IMR-90 (cell line): ENCODE measurements at regions not wholly inside any gene's neighbourhood (a gene's known extent, or its start where the extent isn't known, plus 50 kb on each side); places are given as distances from the start of the nearest gene placed in this dataset.

Experiments used
- ATAC-seq: fragments of 200-7000 bp; cut with Tn5 transposase; 2 replicates; pipeline ENCODE4 v1.9.1; 2020; ENCODE audit warnings: low read depth, mild to moderate bottlenecking, moderate library complexity
- BruUV-seq: library from RNA; stranded (reverse); fragments of 400-500 nt; replicated peaks from 2 replicates; lab custom pipeline; 2021; lab: Mats Ljungman, UMichigan
- CTCF ChIA-PET: fragments of 300-600 bp; formaldehyde crosslinking; extraction: SDS; loops from one replicate; lab custom pipeline; 2021; ENCODE audit warnings: antibody characterized with exemption; lab: Yijun Ruan, JAX
- POLR2A ChIA-PET: fragments of 300-600 bp; sonication (Branson Sonifier 250); formaldehyde crosslinking; loops from one replicate; lab custom pipeline; 2022; ENCODE audit warnings: antibody characterized with exemption; ENCODE audit not compliant: unreplicated experiment; lab: Charles Lee
- DNase-seq: peaks from one replicate; pipeline ENCODE4 v3.0.0; 2013
- H2AFZ ChIP-seq: replicated peaks from 2 replicates; pipeline ENCODE3; 2013; ENCODE audit warnings: low read length, mild to moderate bottlenecking; ENCODE audit not compliant: poor library complexity
- H2AK5ac ChIP-seq: 2 replicates; pipeline ENCODE4 v1.6.1; 2013; ENCODE audit warnings: low read depth, low read length, inconsistent platforms
- H2AK9ac ChIP-seq: replicated peaks from 2 replicates; pipeline ENCODE3; 2013; ENCODE audit warnings: mild to moderate bottlenecking, low read depth, low read length, moderate library complexity; ENCODE audit not compliant: poor library complexity
- H2BK120ac ChIP-seq: 2 replicates; pipeline ENCODE4 v1.6.1; 2013; ENCODE audit warnings: low read depth, low read length, inconsistent platforms
- H2BK15ac ChIP-seq: 3 replicates; pipeline ENCODE4 v1.6.1; 2013; ENCODE audit warnings: low read depth, low read length, inconsistent platforms
- H2BK20ac ChIP-seq: 2 replicates; pipeline ENCODE4 v1.6.1; 2013; ENCODE audit warnings: low read depth, mild to moderate bottlenecking, inconsistent platforms, low read length, moderate library complexity
- H2BK5ac ChIP-seq: 2 replicates; pipeline ENCODE4 v1.6.1; 2013; ENCODE audit warnings: mild to moderate bottlenecking, low read depth, low read length, inconsistent platforms; ENCODE audit not compliant: poor library complexity, severe bottlenecking
- H3K14ac ChIP-seq: replicated peaks from 2 replicates; pipeline ENCODE4 v1.6.1; 2013; ENCODE audit warnings: low read depth, low read length, inconsistent platforms
- H3K18ac ChIP-seq: 2 replicates; pipeline ENCODE4 v1.6.1; 2013; ENCODE audit warnings: low read depth, low read length, control low read depth
- H3K23ac ChIP-seq: 2 replicates; pipeline ENCODE4 v1.6.1; 2013; ENCODE audit warnings: low read depth, low read length, inconsistent platforms
- H3K27ac ChIP-seq: 2 replicates; pipeline ENCODE4 v1.5.1; 2013; ENCODE audit warnings: mild to moderate bottlenecking, control low read depth, low read length; ENCODE audit not compliant: insufficient read depth
- H3K27me3 ChIP-seq: 2 replicates; pipeline ENCODE4 v1.6.1; 2013; ENCODE audit warnings: low read length; ENCODE audit not compliant: control insufficient read depth, insufficient read depth
- H3K36me3 ChIP-seq: 2 replicates; pipeline ENCODE4 v1.6.1; 2013; ENCODE audit warnings: low read length, mixed read lengths; ENCODE audit not compliant: control insufficient read depth, insufficient read depth
- H3K4ac ChIP-seq: 2 replicates; pipeline ENCODE4 v1.6.1; 2013; ENCODE audit warnings: low read depth, low read length, inconsistent platforms
- H3K4me1 ChIP-seq: 2 replicates; pipeline ENCODE4 v1.6.1; 2013; ENCODE audit warnings: low read length, mixed read lengths; ENCODE audit not compliant: control insufficient read depth, insufficient read depth
- H3K4me2 ChIP-seq: 2 replicates; pipeline ENCODE4 v1.6.1; 2013; ENCODE audit warnings: low read depth, mild to moderate bottlenecking, control low read depth, low read length, moderate library complexity
- H3K4me3 ChIP-seq: 2 replicates; pipeline ENCODE4 v1.5.1; 2013; ENCODE audit warnings: low read depth, mild to moderate bottlenecking, control low read depth, low read length, moderate library complexity; ENCODE audit not compliant: insufficient read depth
- H3K56ac ChIP-seq: 2 replicates; pipeline ENCODE4 v1.6.1; 2013; ENCODE audit warnings: low read length, inconsistent platforms; ENCODE audit not compliant: insufficient read depth; ENCODE audit errors: extremely low read depth
- H3K79me1 ChIP-seq, 2 experiments: 2 replicates each; pipeline ENCODE4 v1.6.1; 2013; ENCODE audit warnings: low read length in 2 of 2, inconsistent platforms in 1 of 2, low read depth in 1 of 2
- H3K9ac ChIP-seq: 2 replicates; pipeline ENCODE4 v1.6.1; 2013; ENCODE audit warnings: low read depth, low read length, control low read depth
- H3K9me1 ChIP-seq: 2 replicates; pipeline ENCODE4 v1.6.1; 2013; ENCODE audit warnings: low read length, inconsistent platforms; ENCODE audit not compliant: insufficient read depth
- H3K9me3 ChIP-seq: 2 replicates; pipeline ENCODE4 v1.6.1; 2013; ENCODE audit warnings: low read length; ENCODE audit not compliant: control insufficient read depth, insufficient read depth
- H4K20me1 ChIP-seq: 2 replicates; pipeline ENCODE4 v1.6.1; 2013; ENCODE audit warnings: low read length, inconsistent platforms; ENCODE audit not compliant: insufficient read depth
- H4K5ac ChIP-seq: 2 replicates; pipeline ENCODE4 v1.6.1; 2013; ENCODE audit warnings: mild to moderate bottlenecking, low read depth, low read length, control low read depth
- H4K8ac ChIP-seq, 2 experiments: 2 replicates each; pipeline ENCODE4 v1.6.1; 2013; ENCODE audit warnings: low read depth in 2 of 2, low read length in 2 of 2, control low read depth in 1 of 2, inconsistent platforms in 1 of 2
- H4K91ac ChIP-seq: 2 replicates; pipeline ENCODE4 v1.6.1; 2013; ENCODE audit warnings: low read depth, low read length, inconsistent platforms; ENCODE audit not compliant: insufficient read depth
- BHLHE40 ChIP-seq: fragments of 150-350 bp; IDR thresholded peaks from 2 replicates; pipeline ENCODE4 v1.6.1; 2016; ENCODE audit warnings: mild to moderate bottlenecking, low read depth, low read length
- CEBPB ChIP-seq: IDR thresholded peaks from 2 replicates; pipeline ENCODE4 v1.6.1; 2012; ENCODE audit warnings: low read depth, low read length, improper control_type of control experiment
- CHD1 ChIP-seq: IDR thresholded peaks from 2 replicates; pipeline ENCODE4 v1.6.1; 2012; ENCODE audit warnings: low read depth, low read length, improper control_type of control experiment
- FOS ChIP-seq: fragments of 150-350 bp; IDR thresholded peaks from 2 replicates; pipeline ENCODE4 v1.6.1; 2016; ENCODE audit warnings: low read depth, low read length
- MAFK ChIP-seq: IDR thresholded peaks from 2 replicates; pipeline ENCODE4 v1.6.1; 2012; ENCODE audit warnings: low read depth, low read length, improper control_type of control experiment
- MAZ ChIP-seq: IDR thresholded peaks from 2 replicates; pipeline ENCODE4 v1.6.1; 2012; ENCODE audit warnings: low read depth, mild to moderate bottlenecking, low read length, improper control_type of control experiment, moderate library complexity, borderline replicate concordance
- MXI1 ChIP-seq: IDR thresholded peaks from 2 replicates; pipeline ENCODE4 v1.6.1; 2012; ENCODE audit warnings: low read depth, mild to moderate bottlenecking, low read length, moderate library complexity, borderline replicate concordance
- NFE2L2 ChIP-seq: fragments of 150-350 bp; IDR thresholded peaks from 2 replicates; pipeline ENCODE4 v1.6.1; 2016; ENCODE audit warnings: low read depth, mild to moderate bottlenecking, low read length
- POLR2A ChIP-seq: IDR thresholded peaks from 2 replicates; pipeline ENCODE4 v1.6.1; 2012; ENCODE audit warnings: mild to moderate bottlenecking, low read depth, low read length
- RCOR1 ChIP-seq: IDR thresholded peaks from 2 replicates; pipeline ENCODE4 v1.6.1; 2012; ENCODE audit warnings: mild to moderate bottlenecking, low read length, improper control_type of control experiment; ENCODE audit not compliant: insufficient replicate concordance
- SMC3 ChIP-seq: fragments of 150-350 bp; IDR thresholded peaks from 2 replicates; pipeline ENCODE4 v1.6.1; 2016; ENCODE audit warnings: low read depth, mild to moderate bottlenecking, antibody characterized with exemption, low read length, moderate library complexity
- WGBS, 2 experiments: methylation state at CpG; one replicate each; pipeline versions ENCODE4 v1.1.5 to v1.1.7; 2013; ENCODE audit warnings: missing lambda C conversion rate in 2 of 2; ENCODE audit not compliant: insufficient read length in 1 of 2; ENCODE audit errors: extremely low coverage in 2 of 2; 5-methylcytosine and 5-hydroxymethylcytosine counted together
- dilution Hi-C: fragments of 300-500 bp; cut with HindIII; formaldehyde crosslinking; loops from one replicate; pipeline ENCODE4 v1.14.3; 2018; ENCODE audit warnings: low sequenced_read_pairs; ENCODE audit not compliant: unreplicated experiment
- in situ Hi-C: fragments of 300-500 bp; cut with MboI; formaldehyde crosslinking; loops from 3 replicates; pipeline ENCODE4 v1.14.3; 2019; ENCODE audit warnings: low sequenced_read_pairs, inconsistent platforms, mixed read lengths
- intact Hi-C: fragments of 100-400 bp; cut with micrococcal nuclease; formaldehyde crosslinking; loops from 2 replicates; pipeline ENCODE4 v1.10.0; 2022
- TF ChIP-seq, protein P1 (sequence below): fragments of 150-350 bp; IDR thresholded peaks from 2 replicates; pipeline ENCODE4 v1.6.1; 2017; ENCODE audit warnings: mild to moderate bottlenecking, antibody characterized with exemption, low read length, low read depth
- TF ChIP-seq, protein P2 (sequence below): fragments of 150-350 bp; IDR thresholded peaks from 2 replicates; pipeline ENCODE4 v1.6.1; 2016; ENCODE audit warnings: low read depth, mild to moderate bottlenecking, low read length, moderate library complexity, borderline replicate concordance
- TF ChIP-seq, protein P3 (sequence below): conservative IDR thresholded peaks from 2 replicates; pipeline ENCODE4 v1.5.1; 2012; ENCODE audit warnings: mild to moderate bottlenecking, low read depth, low read length, improper control_type of control experiment

DNA sequence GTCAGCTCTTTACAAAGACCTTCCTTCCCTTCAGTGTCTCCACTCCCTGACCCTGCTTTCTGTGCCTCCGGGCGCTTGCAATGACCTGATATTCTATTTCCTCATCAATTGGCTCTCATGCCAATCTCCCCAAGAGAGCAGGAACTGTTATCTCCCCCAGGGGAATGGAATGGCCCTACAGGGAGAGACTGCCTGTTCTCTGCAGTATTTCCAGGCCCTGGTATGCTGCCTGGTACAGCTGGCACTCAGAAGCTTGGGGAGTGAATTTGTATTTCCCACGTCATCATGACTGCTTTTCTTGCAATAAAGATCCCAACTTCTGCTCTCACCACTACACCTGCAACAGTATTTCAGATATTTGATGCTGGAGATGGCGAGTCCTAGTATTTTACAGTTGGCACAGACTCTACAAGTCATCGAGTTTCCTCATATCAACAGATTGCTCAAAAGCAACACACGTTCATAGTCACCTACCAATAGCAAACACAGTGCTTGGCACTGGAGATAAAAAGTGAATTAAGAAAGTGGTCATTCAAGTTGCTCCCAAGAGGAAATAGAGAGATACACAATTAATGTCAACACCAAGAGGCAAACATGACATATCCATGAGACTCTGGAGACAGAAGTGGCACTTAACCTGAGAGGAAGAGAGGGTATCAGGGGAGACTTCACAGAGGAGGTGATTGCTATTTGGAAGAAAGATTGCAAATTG lies 90.5 kb upstream of the EGFL6 start:
- Histone ChIP-seq H3K9me3 (no peaks in the 10 kb centered on the region), H3K9me1 (no peaks in the 10 kb centered on the region), H3K4ac (no peak overlapping the region), H3K36me3 (no peaks in the 10 kb centered on the region), H2BK5ac (no peak overlapping the region), H2AK5ac (no peak overlapping the region), H3K27ac (no peak overlapping the region), H4K20me1 (no peaks in the 10 kb centered on the region), H4K91ac (no peak overlapping the region), H2AK9ac (no peak overlapping the region), H4K5ac (no peak overlapping the region), H3K9ac (no peak overlapping the region), H3K79me1 (no peaks in the 10 kb centered on the region), H2BK120ac (no peak overlapping the region), H3K56ac (no peak overlapping the region), H2AFZ (no peak overlapping the region), H3K14ac (no peak overlapping the region), H3K18ac (no peak overlapping the region), H3K4me1 (peaks cover 1% of the 10 kb centered on the region), H2BK15ac (no peak overlapping the region), H2BK20ac (no peak overlapping the region), H4K8ac (no peak overlapping the region), H3K23ac (no peak overlapping the region), H3K4me3 (no peak overlapping the region), H3K27me3 (no peaks in the 10 kb centered on the region; the same call in 1 of the 2 replicates), H3K4me2 (no peak overlapping the region)
- no CpG with 5 or more reads among the region's 6 CpGs for WGBS, 2 experiments
- DNase-seq: no peak
- intact Hi-C loops: no loop called here
- in situ Hi-C loops: loop anchor here (25.0 kb wide), 2 partner anchors 367 to 667 kb away; no protein-coding TSS in a partner anchor
- ChIA-PET CTCF (interaction anchor here (0.7 to 0.8 kb wide), 2 partner anchors 51 to 167 kb away, joined by 3 read pairs; no protein-coding TSS in a partner anchor), POLR2A (no interaction called here)
- no peak for ATAC-seq
- TF ChIP-seq CHD1: no peak
- TF ChIP-seq, protein P1, sequence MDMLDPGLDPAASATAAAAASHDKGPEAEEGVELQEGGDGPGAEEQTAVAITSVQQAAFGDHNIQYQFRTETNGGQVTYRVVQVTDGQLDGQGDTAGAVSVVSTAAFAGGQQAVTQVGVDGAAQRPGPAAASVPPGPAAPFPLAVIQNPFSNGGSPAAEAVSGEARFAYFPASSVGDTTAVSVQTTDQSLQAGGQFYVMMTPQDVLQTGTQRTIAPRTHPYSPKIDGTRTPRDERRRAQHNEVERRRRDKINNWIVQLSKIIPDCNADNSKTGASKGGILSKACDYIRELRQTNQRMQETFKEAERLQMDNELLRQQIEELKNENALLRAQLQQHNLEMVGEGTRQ: no peak
- no peak for TF ChIP-seq SMC3
- TF ChIP-seq BHLHE40: no peak
- no peak for TF ChIP-seq MAFK
- TF ChIP-seq POLR2A: no peak
- no peak for TF ChIP-seq FOS
- TF ChIP-seq NFE2L2: no peak
- no peak for TF ChIP-seq MAZ
- TF ChIP-seq RCOR1: no peak
- TF ChIP-seq MXI1: no peak
- no peak for TF ChIP-seq CEBPB
- TF ChIP-seq, protein P2, sequence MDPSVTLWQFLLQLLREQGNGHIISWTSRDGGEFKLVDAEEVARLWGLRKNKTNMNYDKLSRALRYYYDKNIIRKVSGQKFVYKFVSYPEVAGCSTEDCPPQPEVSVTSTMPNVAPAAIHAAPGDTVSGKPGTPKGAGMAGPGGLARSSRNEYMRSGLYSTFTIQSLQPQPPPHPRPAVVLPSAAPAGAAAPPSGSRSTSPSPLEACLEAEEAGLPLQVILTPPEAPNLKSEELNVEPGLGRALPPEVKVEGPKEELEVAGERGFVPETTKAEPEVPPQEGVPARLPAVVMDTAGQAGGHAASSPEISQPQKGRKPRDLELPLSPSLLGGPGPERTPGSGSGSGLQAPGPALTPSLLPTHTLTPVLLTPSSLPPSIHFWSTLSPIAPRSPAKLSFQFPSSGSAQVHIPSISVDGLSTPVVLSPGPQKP: no peak
- TF ChIP-seq, protein P3, sequence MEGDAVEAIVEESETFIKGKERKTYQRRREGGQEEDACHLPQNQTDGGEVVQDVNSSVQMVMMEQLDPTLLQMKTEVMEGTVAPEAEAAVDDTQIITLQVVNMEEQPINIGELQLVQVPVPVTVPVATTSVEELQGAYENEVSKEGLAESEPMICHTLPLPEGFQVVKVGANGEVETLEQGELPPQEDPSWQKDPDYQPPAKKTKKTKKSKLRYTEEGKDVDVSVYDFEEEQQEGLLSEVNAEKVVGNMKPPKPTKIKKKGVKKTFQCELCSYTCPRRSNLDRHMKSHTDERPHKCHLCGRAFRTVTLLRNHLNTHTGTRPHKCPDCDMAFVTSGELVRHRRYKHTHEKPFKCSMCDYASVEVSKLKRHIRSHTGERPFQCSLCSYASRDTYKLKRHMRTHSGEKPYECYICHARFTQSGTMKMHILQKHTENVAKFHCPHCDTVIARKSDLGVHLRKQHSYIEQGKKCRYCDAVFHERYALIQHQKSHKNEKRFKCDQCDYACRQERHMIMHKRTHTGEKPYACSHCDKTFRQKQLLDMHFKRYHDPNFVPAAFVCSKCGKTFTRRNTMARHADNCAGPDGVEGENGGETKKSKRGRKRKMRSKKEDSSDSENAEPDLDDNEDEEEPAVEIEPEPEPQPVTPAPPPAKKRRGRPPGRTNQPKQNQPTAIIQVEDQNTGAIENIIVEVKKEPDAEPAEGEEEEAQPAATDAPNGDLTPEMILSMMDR: no peak
- BruUV-seq: no TSS peak
- dilution Hi-C loops: no loop called here
